WTC11 (cell line): ENCODE measurements at regions not wholly inside any gene's neighbourhood (a gene's known extent, or its start where the extent isn't known, plus 50 kb on each side); places are given as distances from the start of the nearest gene placed in this dataset.
A peak's percentile ranks its signal among the peaks of the same experiment; 100 is the strongest.

Experiments used
- ATAC-seq: fragments of 200-7000 bp; cut with Tn5 transposase; 2 replicates; pipeline ENCODE4 v1.10.0; 2021; ENCODE audit warnings: mild to moderate bottlenecking, moderate library complexity
- CTCF ChIA-PET: fragments of 300-600 bp; sonication (Branson Sonifier 250); formaldehyde crosslinking; loops from one replicate; lab custom pipeline; 2021; ENCODE audit warnings: antibody characterized with exemption; lab: Charles Lee
- POLR2A ChIA-PET: fragments of 350-600 bp; sonication (Branson Sonifier 250); formaldehyde crosslinking; loops from one replicate; lab custom pipeline; 2021; ENCODE audit warnings: antibody characterized with exemption; lab: Charles Lee
- DNase-seq: peaks from one replicate; pipeline ENCODE4 v3.0.0; 2021; ENCODE audit warnings: low spot score
- H3K27ac Mint-ChIP-seq: 2 replicates; pipeline ENCODE4 v1.8.0; 2021; ENCODE audit warnings: mixed read lengths
- H3K27me3 Mint-ChIP-seq: 2 replicates; pipeline ENCODE4 v1.8.0; 2021; ENCODE audit warnings: low read depth, mild to moderate bottlenecking, moderate library complexity, mixed read lengths
- H3K36me3 Mint-ChIP-seq: 2 replicates; pipeline ENCODE4 v1.8.0; 2021; ENCODE audit warnings: mixed read lengths
- H3K4me1 Mint-ChIP-seq: 2 replicates; pipeline ENCODE4 v1.8.0; 2022; ENCODE audit warnings: mixed read lengths
- H3K4me3 Mint-ChIP-seq: 2 replicates; pipeline ENCODE4 v1.8.0; 2021; ENCODE audit warnings: mild to moderate bottlenecking, moderate library complexity, mixed read lengths
- H3K9me3 Mint-ChIP-seq: 2 replicates; pipeline ENCODE4 v1.8.0; 2021; ENCODE audit warnings: mixed read lengths
- ATF1 ChIP-seq: sonication (generic); formaldehyde crosslinking; IDR thresholded peaks from 2 replicates; pipeline ENCODE4 v1.8.1; 2023; ENCODE audit warnings: mild to moderate bottlenecking, moderate library complexity, missing genetic modification reagents
- CDX4 ChIP-seq: fragments of 250-450 bp; sonication (Bioruptor Pico); IDR thresholded peaks from 2 replicates; pipeline ENCODE4 v1.9.0; 2021; ENCODE audit warnings: moderate library complexity, mild to moderate bottlenecking, inconsistent platforms, borderline replicate concordance
- CTCF ChIP-seq: fragments of 200-600 bp; IDR thresholded peaks from 2 replicates; pipeline ENCODE4 v1.8.0; 2022; ENCODE audit warnings: antibody characterized with exemption
- E2F4 ChIP-seq: sonication (generic); formaldehyde crosslinking; IDR thresholded peaks from 2 replicates; pipeline ENCODE4 v1.8.1; 2022; ENCODE audit warnings: low read depth, mild to moderate bottlenecking, moderate library complexity, missing genetic modification reagents, borderline replicate concordance
- ETV6 ChIP-seq: sonication (generic); formaldehyde crosslinking; IDR thresholded peaks from 2 replicates; pipeline ENCODE4 v1.8.1; 2022; ENCODE audit warnings: mild to moderate bottlenecking, missing genetic modification reagents
- GRHL2 ChIP-seq: fragments of 250-450 bp; sonication (Bioruptor Pico); IDR thresholded peaks from 2 replicates; pipeline ENCODE4 v1.8.0; 2022; ENCODE audit warnings: mild to moderate bottlenecking, moderate library complexity; ENCODE audit not compliant: insufficient replicate concordance, severe bottlenecking
- HMGA2 ChIP-seq: fragments of 250-450 bp; sonication (Bioruptor Pico); IDR thresholded peaks from 2 replicates; pipeline ENCODE4 v1.4.0; 2021; ENCODE audit warnings: mild to moderate bottlenecking, moderate library complexity
- IRF2 ChIP-seq: sonication (generic); formaldehyde crosslinking; IDR thresholded peaks from 2 replicates; pipeline ENCODE4 v1.8.0; 2022; ENCODE audit warnings: low read depth, missing genetic modification reagents, borderline replicate concordance
- NFE2L1 ChIP-seq: sonication (generic); formaldehyde crosslinking; IDR thresholded peaks from 2 replicates; pipeline ENCODE4 v1.8.1; 2023; ENCODE audit warnings: missing genetic modification reagents
- NR1H2 ChIP-seq: sonication (generic); formaldehyde crosslinking; IDR thresholded peaks from 2 replicates; pipeline ENCODE4 v1.9.0; 2021; ENCODE audit warnings: mild to moderate bottlenecking, moderate library complexity, missing genetic modification reagents
- NR3C1 ChIP-seq: sonication (generic); formaldehyde crosslinking; conservative IDR thresholded peaks from 2 replicates; pipeline ENCODE4 v1.8.1; 2023; ENCODE audit warnings: low read depth, mild to moderate bottlenecking, missing genetic modification reagents
- PREB ChIP-seq: sonication (generic); formaldehyde crosslinking; IDR thresholded peaks from 2 replicates; pipeline ENCODE4 v1.8.1; 2022; ENCODE audit warnings: mild to moderate bottlenecking, missing genetic modification reagents, moderate library complexity, borderline replicate concordance
- SMAD4 ChIP-seq: sonication (generic); formaldehyde crosslinking; IDR thresholded peaks from 2 replicates; pipeline ENCODE4 v1.8.0; 2022; ENCODE audit warnings: mild to moderate bottlenecking, missing genetic modification reagents
- TEAD4 ChIP-seq: sonication (generic); formaldehyde crosslinking; IDR thresholded peaks from 2 replicates; pipeline ENCODE4 v1.8.0; 2022; ENCODE audit warnings: mild to moderate bottlenecking, missing genetic modification reagents
- ZBTB21 ChIP-seq: sonication (generic); formaldehyde crosslinking; IDR thresholded peaks from 2 replicates; pipeline ENCODE4 v1.8.1; 2023; ENCODE audit warnings: mild to moderate bottlenecking, missing genetic modification reagents, borderline replicate concordance
- ZBTB43 ChIP-seq: sonication (generic); formaldehyde crosslinking; IDR thresholded peaks from 2 replicates; pipeline ENCODE4 v1.8.1; 2023; ENCODE audit warnings: mild to moderate bottlenecking, missing genetic modification reagents
- ZNF232 ChIP-seq: sonication (generic); formaldehyde crosslinking; IDR thresholded peaks from 2 replicates; pipeline ENCODE4 v1.8.0; 2022; ENCODE audit warnings: mild to moderate bottlenecking, missing genetic modification reagents
- ZNF532 ChIP-seq: fragments of 250-450 bp; sonication (Bioruptor Pico); IDR thresholded peaks from 2 replicates; pipeline ENCODE4 v1.9.0; 2021; ENCODE audit warnings: mild to moderate bottlenecking, borderline replicate concordance
- TF ChIP-seq, protein P1 (sequence below): sonication (generic); formaldehyde crosslinking; IDR thresholded peaks from 2 replicates; pipeline ENCODE4 v1.8.0; 2023; ENCODE audit warnings: missing genetic modification reagents
- TF ChIP-seq, protein P2 (sequence below): sonication (generic); formaldehyde crosslinking; IDR thresholded peaks from 2 replicates; pipeline ENCODE4 v1.8.1; 2023; ENCODE audit warnings: mild to moderate bottlenecking, moderate library complexity, missing genetic modification reagents

DNA sequence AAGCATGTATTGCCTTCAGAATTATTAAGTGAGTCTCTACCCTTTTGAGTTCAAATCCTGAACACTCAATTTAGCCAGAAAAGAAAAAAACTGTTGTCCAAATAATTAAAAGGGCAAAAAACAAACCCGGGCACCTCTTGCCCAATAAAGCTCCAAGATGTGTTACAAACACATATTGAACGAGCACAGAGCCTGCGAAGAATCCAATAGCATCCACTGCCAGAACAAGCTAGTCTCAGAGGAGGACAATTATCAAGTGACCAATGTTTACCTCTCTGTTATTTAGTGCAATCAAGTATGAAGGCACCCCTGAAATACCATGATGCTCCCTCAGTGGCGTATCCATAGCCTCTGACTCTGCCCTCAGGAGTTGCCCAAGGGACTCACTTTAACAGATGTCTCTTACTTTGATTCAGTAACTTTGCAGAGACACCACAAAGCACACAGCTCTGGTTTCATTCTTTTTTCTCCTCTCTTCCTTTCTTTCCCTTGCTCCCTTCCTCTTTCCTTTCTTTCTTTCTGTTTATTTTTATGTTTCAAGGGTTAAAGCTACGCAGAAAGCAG lies 93.5 kb upstream of the SPATS2L start:
- CTCF ChIA-PET: no interaction called here

DNA sequence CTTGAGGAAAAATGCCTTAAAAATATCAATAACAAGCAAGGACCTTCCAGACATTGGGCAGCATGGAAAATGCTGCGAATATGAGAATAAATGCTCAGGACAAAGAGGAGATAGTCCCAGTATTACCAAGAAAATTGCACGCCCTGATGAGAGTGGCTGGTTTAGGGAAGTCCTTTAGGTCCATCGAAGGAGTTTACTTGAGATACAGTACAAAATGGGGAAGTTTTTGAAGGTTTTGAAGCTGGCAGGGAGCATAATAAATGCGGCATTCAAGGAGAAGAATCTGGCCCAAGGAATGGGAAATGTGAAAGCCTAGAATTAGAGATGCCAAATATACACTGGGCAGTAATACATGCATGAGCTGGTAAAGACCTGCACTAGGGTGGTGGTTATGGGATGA lies 90.2 kb upstream of the SPATS2L start:
- TF ChIP-seq ATF1: no peak
- no peak for TF ChIP-seq NFE2L1
- TF ChIP-seq NR1H2 (CRISPR knock-in tag): no peak
- H3K36me3 Mint-ChIP-seq: no peaks in the 10 kb centered on the region
- H3K4me1 Mint-ChIP-seq: peaks cover 60% of the 10 kb centered on the region
- H3K4me3 Mint-ChIP-seq: no peak overlapping the region
- DNase-seq: no peak
- no peak for ATAC-seq
- ChIA-PET POLR2A (no interaction called here), CTCF (no interaction called here)
- no peaks in the 10 kb centered on the region for H3K9me3 Mint-ChIP-seq
- no peak overlapping the region for H3K27ac Mint-ChIP-seq
- no peaks in the 10 kb centered on the region for H3K27me3 Mint-ChIP-seq

More for the DNA sequence above, 93.5 kb upstream of the SPATS2L start:
- peak overlapping the region; percentile 14 for H3K27ac Mint-ChIP-seq
- H3K9me3 Mint-ChIP-seq: peaks cover 7% of the 10 kb centered on the region
- no peaks in the 10 kb centered on the region for H3K36me3 Mint-ChIP-seq
- H3K4me3 Mint-ChIP-seq: no peak overlapping the region
- H3K4me1 Mint-ChIP-seq: peaks cover 33% of the 10 kb centered on the region
- ATAC-seq: peak; percentile 36; the same call in 1 of the 2 replicates
- POLR2A ChIA-PET: no interaction called here
- H3K27me3 Mint-ChIP-seq: no peaks in the 10 kb centered on the region
- TF ChIP-seq NR3C1 (no peak), E2F4 (no peak), SMAD4 (CRISPR knock-in tag) (no peak), PREB (CRISPR knock-in tag) (no peak)
- TF ChIP-seq, protein P1, sequence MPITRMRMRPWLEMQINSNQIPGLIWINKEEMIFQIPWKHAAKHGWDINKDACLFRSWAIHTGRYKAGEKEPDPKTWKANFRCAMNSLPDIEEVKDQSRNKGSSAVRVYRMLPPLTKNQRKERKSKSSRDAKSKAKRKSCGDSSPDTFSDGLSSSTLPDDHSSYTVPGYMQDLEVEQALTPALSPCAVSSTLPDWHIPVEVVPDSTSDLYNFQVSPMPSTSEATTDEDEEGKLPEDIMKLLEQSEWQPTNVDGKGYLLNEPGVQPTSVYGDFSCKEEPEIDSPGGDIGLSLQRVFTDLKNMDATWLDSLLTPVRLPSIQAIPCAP (CRISPR knock-in tag): no peak
- TF ChIP-seq, protein P2, sequence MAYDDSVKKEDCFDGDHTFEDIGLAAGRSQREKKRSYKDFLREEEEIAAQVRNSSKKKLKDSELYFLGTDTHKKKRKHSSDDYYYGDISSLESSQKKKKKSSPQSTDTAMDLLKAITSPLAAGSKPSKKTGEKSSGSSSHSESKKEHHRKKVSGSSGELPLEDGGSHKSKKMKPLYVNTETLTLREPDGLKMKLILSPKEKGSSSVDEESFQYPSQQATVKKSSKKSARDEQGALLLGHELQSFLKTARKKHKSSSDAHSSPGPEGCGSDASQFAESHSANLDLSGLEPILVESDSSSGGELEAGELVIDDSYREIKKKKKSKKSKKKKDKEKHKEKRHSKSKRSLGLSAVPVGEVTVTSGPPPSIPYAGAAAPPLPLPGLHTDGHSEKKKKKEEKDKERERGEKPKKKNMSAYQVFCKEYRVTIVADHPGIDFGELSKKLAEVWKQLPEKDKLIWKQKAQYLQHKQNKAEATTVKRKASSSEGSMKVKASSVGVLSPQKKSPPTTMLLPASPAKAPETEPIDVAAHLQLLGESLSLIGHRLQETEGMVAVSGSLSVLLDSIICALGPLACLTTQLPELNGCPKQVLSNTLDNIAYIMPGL: no peak
- no peak for DNase-seq

DNA sequence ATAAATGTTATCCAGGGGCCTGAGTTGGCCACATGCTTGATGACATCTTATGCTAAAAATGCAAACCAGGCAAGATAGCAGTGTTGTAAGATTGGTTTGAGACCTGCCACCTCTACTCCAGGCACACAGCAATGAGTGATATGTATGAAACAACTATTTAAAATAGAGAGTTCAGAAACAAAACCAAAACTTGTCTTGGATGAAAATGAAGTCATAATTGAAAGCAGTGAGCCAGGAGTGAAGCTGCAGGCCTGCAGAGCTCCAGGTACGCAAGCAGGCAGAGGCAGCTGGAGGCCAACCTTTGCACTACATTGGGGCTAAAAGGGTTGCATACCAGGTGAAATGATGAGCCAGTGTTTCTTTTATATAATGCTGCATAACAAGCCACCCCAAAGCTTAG lies 89.2 kb upstream of the SPATS2L start:
- no peaks in the 10 kb centered on the region for H3K36me3 Mint-ChIP-seq
- H3K27ac Mint-ChIP-seq: no peak overlapping the region
- no peaks in the 10 kb centered on the region for H3K27me3 Mint-ChIP-seq
- no peak for DNase-seq
- H3K4me1 Mint-ChIP-seq: peaks cover 64% of the 10 kb centered on the region
- ChIA-PET CTCF (no interaction called here), POLR2A (no interaction called here)
- ATAC-seq: no peak
- H3K9me3 Mint-ChIP-seq: no peaks in the 10 kb centered on the region
- H3K4me3 Mint-ChIP-seq: no peak overlapping the region
- TF ChIP-seq CTCF: no peak
- TF ChIP-seq CDX4 (CRISPR knock-in tag): no peak
- no peak for TF ChIP-seq HMGA2 (CRISPR knock-in tag)
- no peak for TF ChIP-seq IRF2 (CRISPR knock-in tag)
- TF ChIP-seq GRHL2 (CRISPR knock-in tag): no peak
- no peak for TF ChIP-seq TEAD4
- no peak for TF ChIP-seq ZBTB21
- no peak for TF ChIP-seq ZBTB43 (CRISPR knock-in tag)
- no peak for TF ChIP-seq ETV6 (CRISPR knock-in tag)
- TF ChIP-seq ZNF532 (CRISPR knock-in tag): no peak
- TF ChIP-seq ZNF232: no peak
